Epithelial cell of proximal tubule (primary cell): ENCODE measurements at regions not wholly inside any gene's neighbourhood (a gene's known extent, or its start where the extent isn't known, plus 50 kb on each side); places are given as distances from the start of the nearest gene placed in this dataset.

Experiments used
- DNase-seq: peaks from one replicate; pipeline ENCODE4 v3.0.0-alpha.2; 2011; ENCODE audit warnings: low read depth
- H3K4me3 ChIP-seq: 2 replicates; pipeline ENCODE4 v1.5.1; 2011; ENCODE audit warnings: low read depth, mild to moderate bottlenecking, low read length
- CTCF ChIP-seq: conservative IDR thresholded peaks from 2 replicates; pipeline ENCODE4 v1.5.1; 2012; ENCODE audit warnings: low read depth, mild to moderate bottlenecking, low read length

GRCh38 chr18:2340335-2340734 lies 231.0 kb downstream of the METTL4 start:
- no peak for DNase-seq
- H3K4me3 ChIP-seq: no peak overlapping the region
- TF ChIP-seq CTCF: no peak

GRCh38 chr18:2348003-2348402 lies 223.3 kb downstream of the METTL4 start:
- H3K4me3 ChIP-seq: no peak overlapping the region

GRCh38 chr18:2351126-2351850 lies 220.0 kb downstream of the METTL4 start:
- H3K4me3 ChIP-seq: no peak overlapping the region
- no peak for DNase-seq
- no peak for TF ChIP-seq CTCF

More at GRCh38 chr18:2348003-2348402, 223.3 kb downstream of the METTL4 start:
- no peak for DNase-seq
- TF ChIP-seq CTCF: no peak

- H3K4me3 ChIP-seq: no peak overlapping the region
- no peak for TF ChIP-seq CTCF
- DNase-seq: no peak
Observed at GRCh38 chr18:2354292-2354691, 217.0 kb downstream of the METTL4 start.

GRCh38 chr18:2356906-2357305 lies 214.4 kb downstream of the METTL4 start:
- no peak for TF ChIP-seq CTCF
- no peak for DNase-seq
- H3K4me3 ChIP-seq: no peak overlapping the region

- H3K4me3 ChIP-seq: no peak overlapping the region
- no peak for DNase-seq
- TF ChIP-seq CTCF: no peak
Observed at GRCh38 chr18:2360861-2361260, 210.4 kb downstream of the METTL4 start.

- no peak overlapping the region for H3K4me3 ChIP-seq
- no peak for TF ChIP-seq CTCF
- no peak for DNase-seq
Observed at GRCh38 chr18:2368102-2368501, 203.2 kb downstream of the METTL4 start.
